WTC11 (cell line): ENCODE measurements at regions not wholly inside any gene's neighbourhood (a gene's known extent, or its start where the extent isn't known, plus 50 kb on each side); places are given as distances from the start of the nearest gene placed in this dataset.

Experiments used
- ATAC-seq: fragments of 200-7000 bp; cut with Tn5 transposase; 2 replicates; pipeline ENCODE4 v1.10.0; 2021; ENCODE audit warnings: mild to moderate bottlenecking, moderate library complexity
- CTCF ChIA-PET: fragments of 300-600 bp; sonication (Branson Sonifier 250); formaldehyde crosslinking; loops from one replicate; lab custom pipeline; 2021; ENCODE audit warnings: antibody characterized with exemption; lab: Charles Lee
- POLR2A ChIA-PET: fragments of 350-600 bp; sonication (Branson Sonifier 250); formaldehyde crosslinking; loops from one replicate; lab custom pipeline; 2021; ENCODE audit warnings: antibody characterized with exemption; lab: Charles Lee
- DNase-seq: peaks from one replicate; pipeline ENCODE4 v3.0.0; 2021; ENCODE audit warnings: low spot score
- H3K27ac Mint-ChIP-seq: 2 replicates; pipeline ENCODE4 v1.8.0; 2021; ENCODE audit warnings: mixed read lengths
- H3K27me3 Mint-ChIP-seq: 2 replicates; pipeline ENCODE4 v1.8.0; 2021; ENCODE audit warnings: low read depth, mild to moderate bottlenecking, moderate library complexity, mixed read lengths
- H3K36me3 Mint-ChIP-seq: 2 replicates; pipeline ENCODE4 v1.8.0; 2021; ENCODE audit warnings: mixed read lengths
- H3K4me1 Mint-ChIP-seq: 2 replicates; pipeline ENCODE4 v1.8.0; 2022; ENCODE audit warnings: mixed read lengths
- H3K4me3 Mint-ChIP-seq: 2 replicates; pipeline ENCODE4 v1.8.0; 2021; ENCODE audit warnings: mild to moderate bottlenecking, moderate library complexity, mixed read lengths
- H3K9me3 Mint-ChIP-seq: 2 replicates; pipeline ENCODE4 v1.8.0; 2021; ENCODE audit warnings: mixed read lengths
- AFF4 ChIP-seq: sonication (generic); formaldehyde crosslinking; IDR thresholded peaks from 2 replicates; pipeline ENCODE4 v1.8.1; 2023; ENCODE audit warnings: mild to moderate bottlenecking, missing genetic modification reagents, borderline replicate concordance
- EMX1 ChIP-seq: fragments of 250-450 bp; sonication (Bioruptor Pico); IDR thresholded peaks from 2 replicates; pipeline ENCODE4 v1.8.0; 2021; ENCODE audit warnings: mild to moderate bottlenecking
- ESRRA ChIP-seq: sonication (generic); formaldehyde crosslinking; IDR thresholded peaks from 2 replicates; pipeline ENCODE4 v1.8.1; 2022; ENCODE audit warnings: mild to moderate bottlenecking, missing genetic modification reagents, borderline replicate concordance
- FOXJ3 ChIP-seq: sonication (generic); formaldehyde crosslinking; IDR thresholded peaks from 2 replicates; pipeline ENCODE4 v1.9.0; 2021; ENCODE audit warnings: missing genetic modification reagents, mild to moderate bottlenecking, borderline replicate concordance
- FOXP1 ChIP-seq: sonication (generic); formaldehyde crosslinking; IDR thresholded peaks from 2 replicates; pipeline ENCODE4 v1.8.0; 2022; ENCODE audit warnings: missing genetic modification reagents, mild to moderate bottlenecking, moderate library complexity, borderline replicate concordance
- FOXP4 ChIP-seq: sonication (generic); formaldehyde crosslinking; IDR thresholded peaks from 2 replicates; pipeline ENCODE4 v1.8.0; 2022; ENCODE audit warnings: mild to moderate bottlenecking, missing genetic modification reagents
- GRHL2 ChIP-seq: fragments of 250-450 bp; sonication (Bioruptor Pico); IDR thresholded peaks from 2 replicates; pipeline ENCODE4 v1.8.0; 2022; ENCODE audit warnings: mild to moderate bottlenecking, moderate library complexity; ENCODE audit not compliant: insufficient replicate concordance, severe bottlenecking
- MAX ChIP-seq: sonication (generic); formaldehyde crosslinking; IDR thresholded peaks from 2 replicates; pipeline ENCODE4 v1.8.0; 2022; ENCODE audit warnings: mild to moderate bottlenecking, missing genetic modification reagents
- MXD4 ChIP-seq: fragments of 250-450 bp; sonication (Bioruptor Pico); IDR thresholded peaks from 2 replicates; pipeline ENCODE4 v1.8.0; 2021; ENCODE audit warnings: mild to moderate bottlenecking, moderate library complexity, borderline replicate concordance
- NR3C1 ChIP-seq: sonication (generic); formaldehyde crosslinking; conservative IDR thresholded peaks from 2 replicates; pipeline ENCODE4 v1.8.1; 2023; ENCODE audit warnings: low read depth, mild to moderate bottlenecking, missing genetic modification reagents
- OVOL2 ChIP-seq: fragments of 250-450 bp; sonication (Bioruptor Pico); IDR thresholded peaks from 2 replicates; pipeline ENCODE4 v1.9.0; 2021; ENCODE audit warnings: mild to moderate bottlenecking, borderline replicate concordance
- SOX15 ChIP-seq: fragments of 250-450 bp; sonication (Bioruptor Pico); IDR thresholded peaks from 2 replicates; pipeline ENCODE4 v1.9.0; 2021; ENCODE audit warnings: mild to moderate bottlenecking
- TCF7 ChIP-seq: sonication (generic); formaldehyde crosslinking; IDR thresholded peaks from 2 replicates; pipeline ENCODE4 v1.8.0; 2022; ENCODE audit warnings: mild to moderate bottlenecking, low read depth, missing genetic modification reagents, moderate library complexity
- TP53 ChIP-seq: sonication (generic); formaldehyde crosslinking; IDR thresholded peaks from 2 replicates; pipeline ENCODE4 v1.8.1; 2023; ENCODE audit warnings: mild to moderate bottlenecking, missing genetic modification reagents
- ZNF219 ChIP-seq: sonication (generic); formaldehyde crosslinking; IDR thresholded peaks from 2 replicates; pipeline ENCODE4 v1.8.0; 2023; ENCODE audit warnings: missing genetic modification reagents, mild to moderate bottlenecking, borderline replicate concordance
- ZNF317 ChIP-seq: sonication (generic); formaldehyde crosslinking; IDR thresholded peaks from 2 replicates; pipeline ENCODE4 v1.8.1; 2023; ENCODE audit warnings: low read depth, mild to moderate bottlenecking, moderate library complexity, missing genetic modification reagents, borderline replicate concordance
- ZNF425 ChIP-seq: fragments of 250-450 bp; sonication (Bioruptor Pico); conservative IDR thresholded peaks from 2 replicates; pipeline ENCODE4 v1.9.0; 2021; ENCODE audit warnings: mild to moderate bottlenecking
- TF ChIP-seq, protein P1 (sequence below): sonication (generic); formaldehyde crosslinking; conservative IDR thresholded peaks from 2 replicates; pipeline ENCODE4 v1.8.1; 2023; ENCODE audit warnings: mild to moderate bottlenecking, low read depth, missing genetic modification reagents, moderate library complexity
- TF ChIP-seq, protein P2 (sequence below): sonication (generic); formaldehyde crosslinking; IDR thresholded peaks from 2 replicates; pipeline ENCODE4 v1.8.1; 2022; ENCODE audit warnings: mild to moderate bottlenecking, moderate library complexity, missing genetic modification reagents
- TF ChIP-seq, protein P3 (sequence below): sonication (generic); formaldehyde crosslinking; IDR thresholded peaks from 2 replicates; pipeline ENCODE4 v1.8.1; 2022; ENCODE audit warnings: low read depth, missing genetic modification reagents, borderline replicate concordance

- TF ChIP-seq ZNF425 (no peak), ESRRA (CRISPR knock-in tag) (no peak), EMX1 (CRISPR knock-in tag) (no peak), FOXP4 (no peak), TP53 (CRISPR knock-in tag) (no peak), NR3C1 (CRISPR knock-in tag) (no peak)
- TF ChIP-seq, all 79 proteins: peak for 0
These were observed 124.7 kb upstream of the NAV2 start (continued) for GRCh38 chr11:19587979-19588378.

- no peak for TF ChIP-seq NR3C1 (CRISPR knock-in tag)
- no peak for TF ChIP-seq ZNF219 (CRISPR knock-in tag)
- TF ChIP-seq MAX (CRISPR knock-in tag) = no peak
- no peak for TF ChIP-seq GRHL2
- H3K27ac Mint-ChIP-seq = no peak overlapping the region
- ChIA-PET POLR2A (no interaction called here), CTCF (interaction anchor here (1.3 kb wide), 1 partner anchor 17 kb away, joined by 4 read pairs; no protein-coding TSS in a partner anchor)
- DNase-seq = no peak
- H3K36me3 Mint-ChIP-seq = no peaks in the 10 kb centered on the region
- H3K4me1 Mint-ChIP-seq = peaks cover 10% of the 10 kb centered on the region
- H3K4me3 Mint-ChIP-seq = no peak overlapping the region
- H3K27me3 Mint-ChIP-seq = peaks cover 11% of the 10 kb centered on the region
- ATAC-seq = no peak
- H3K9me3 Mint-ChIP-seq = peaks cover 10% of the 10 kb centered on the region
These were observed 132.0 kb upstream of the NAV2 start for GRCh38 chr11:19580646-19581045.

- POLR2A ChIA-PET = no interaction called here
- peaks cover 4% of the 10 kb centered on the region for H3K27me3 Mint-ChIP-seq
- no peak for DNase-seq
- peaks cover 9% of the 10 kb centered on the region; the same call in 1 of the 2 replicates for H3K9me3 Mint-ChIP-seq
- H3K4me3 Mint-ChIP-seq = no peak overlapping the region
- no peak for ATAC-seq
- CTCF ChIA-PET = interaction anchor here (1.3 kb wide), 1 partner anchor 16 kb away, joined by 4 read pairs; no protein-coding TSS in a partner anchor
- H3K27ac Mint-ChIP-seq = no peak overlapping the region
- H3K4me1 Mint-ChIP-seq = peaks cover 10% of the 10 kb centered on the region
- no peaks in the 10 kb centered on the region for H3K36me3 Mint-ChIP-seq
- TF ChIP-seq FOXJ3 (CRISPR knock-in tag) = no peak
- TF ChIP-seq, protein P1, sequence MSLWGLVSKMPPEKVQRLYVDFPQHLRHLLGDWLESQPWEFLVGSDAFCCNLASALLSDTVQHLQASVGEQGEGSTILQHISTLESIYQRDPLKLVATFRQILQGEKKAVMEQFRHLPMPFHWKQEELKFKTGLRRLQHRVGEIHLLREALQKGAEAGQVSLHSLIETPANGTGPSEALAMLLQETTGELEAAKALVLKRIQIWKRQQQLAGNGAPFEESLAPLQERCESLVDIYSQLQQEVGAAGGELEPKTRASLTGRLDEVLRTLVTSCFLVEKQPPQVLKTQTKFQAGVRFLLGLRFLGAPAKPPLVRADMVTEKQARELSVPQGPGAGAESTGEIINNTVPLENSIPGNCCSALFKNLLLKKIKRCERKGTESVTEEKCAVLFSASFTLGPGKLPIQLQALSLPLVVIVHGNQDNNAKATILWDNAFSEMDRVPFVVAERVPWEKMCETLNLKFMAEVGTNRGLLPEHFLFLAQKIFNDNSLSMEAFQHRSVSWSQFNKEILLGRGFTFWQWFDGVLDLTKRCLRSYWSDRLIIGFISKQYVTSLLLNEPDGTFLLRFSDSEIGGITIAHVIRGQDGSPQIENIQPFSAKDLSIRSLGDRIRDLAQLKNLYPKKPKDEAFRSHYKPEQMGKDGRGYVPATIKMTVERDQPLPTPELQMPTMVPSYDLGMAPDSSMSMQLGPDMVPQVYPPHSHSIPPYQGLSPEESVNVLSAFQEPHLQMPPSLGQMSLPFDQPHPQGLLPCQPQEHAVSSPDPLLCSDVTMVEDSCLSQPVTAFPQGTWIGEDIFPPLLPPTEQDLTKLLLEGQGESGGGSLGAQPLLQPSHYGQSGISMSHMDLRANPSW (CRISPR knock-in tag) = no peak
- TF ChIP-seq, protein P2, sequence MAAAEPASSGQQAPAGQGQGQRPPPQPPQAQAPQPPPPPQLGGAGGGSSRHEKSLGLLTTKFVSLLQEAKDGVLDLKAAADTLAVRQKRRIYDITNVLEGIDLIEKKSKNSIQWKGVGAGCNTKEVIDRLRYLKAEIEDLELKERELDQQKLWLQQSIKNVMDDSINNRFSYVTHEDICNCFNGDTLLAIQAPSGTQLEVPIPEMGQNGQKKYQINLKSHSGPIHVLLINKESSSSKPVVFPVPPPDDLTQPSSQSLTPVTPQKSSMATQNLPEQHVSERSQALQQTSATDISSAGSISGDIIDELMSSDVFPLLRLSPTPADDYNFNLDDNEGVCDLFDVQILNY (CRISPR knock-in tag) = no peak
- no peak for TF ChIP-seq ZNF317
- no peak for TF ChIP-seq MXD4 (CRISPR knock-in tag)
- no peak for TF ChIP-seq TCF7 (CRISPR knock-in tag)
- no peak for TF ChIP-seq OVOL2 (CRISPR knock-in tag)
- no peak for TF ChIP-seq FOXP1 (CRISPR knock-in tag)
- TF ChIP-seq SOX15 (CRISPR knock-in tag) = no peak
- no peak for TF ChIP-seq AFF4 (CRISPR knock-in tag)
- TF ChIP-seq, protein P3, sequence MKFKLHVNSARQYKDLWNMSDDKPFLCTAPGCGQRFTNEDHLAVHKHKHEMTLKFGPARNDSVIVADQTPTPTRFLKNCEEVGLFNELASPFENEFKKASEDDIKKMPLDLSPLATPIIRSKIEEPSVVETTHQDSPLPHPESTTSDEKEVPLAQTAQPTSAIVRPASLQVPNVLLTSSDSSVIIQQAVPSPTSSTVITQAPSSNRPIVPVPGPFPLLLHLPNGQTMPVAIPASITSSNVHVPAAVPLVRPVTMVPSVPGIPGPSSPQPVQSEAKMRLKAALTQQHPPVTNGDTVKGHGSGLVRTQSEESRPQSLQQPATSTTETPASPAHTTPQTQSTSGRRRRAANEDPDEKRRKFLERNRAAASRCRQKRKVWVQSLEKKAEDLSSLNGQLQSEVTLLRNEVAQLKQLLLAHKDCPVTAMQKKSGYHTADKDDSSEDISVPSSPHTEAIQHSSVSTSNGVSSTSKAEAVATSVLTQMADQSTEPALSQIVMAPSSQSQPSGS (CRISPR knock-in tag) = no peak
These were observed 132.7 kb upstream of the NAV2 start for GRCh38 chr11:19579957-19580356.
